ENCODE measurements at regions not wholly inside any gene's neighbourhood (a gene's known extent, or its start where the extent isn't known, plus 50 kb on each side); places are given as distances from the start of the nearest gene placed in this dataset.

DNA sequence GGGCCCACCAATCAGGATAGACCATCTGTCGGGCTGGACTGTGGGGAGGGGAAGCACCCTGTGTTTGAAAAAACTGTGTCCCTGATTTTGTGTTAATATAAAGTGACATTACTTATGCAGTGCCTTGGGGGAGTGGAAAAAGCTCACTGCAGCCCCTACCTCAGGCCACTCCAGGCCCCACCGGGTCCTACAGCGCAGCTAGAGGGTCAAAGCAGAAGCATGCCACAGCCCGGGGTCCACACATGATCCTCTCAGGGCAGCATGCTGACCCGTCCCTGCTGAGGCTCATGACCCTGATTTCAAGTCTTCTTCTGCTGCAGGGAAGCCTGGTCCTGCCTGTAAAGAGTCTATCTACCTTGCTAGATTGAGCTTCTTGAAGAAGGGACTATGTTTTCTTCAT, 133.0 kb upstream of the PLCB4 start:
- no peak overlapping the region for H3K4me3 ChIP-seq (ENCODE audit: low read depth, low read length)
- TF ChIP-seq MYC (IDR thresholded peaks at IDR 0.05; ENCODE audit: low read depth, low read length), result no peak
- TF ChIP-seq, protein P1, sequence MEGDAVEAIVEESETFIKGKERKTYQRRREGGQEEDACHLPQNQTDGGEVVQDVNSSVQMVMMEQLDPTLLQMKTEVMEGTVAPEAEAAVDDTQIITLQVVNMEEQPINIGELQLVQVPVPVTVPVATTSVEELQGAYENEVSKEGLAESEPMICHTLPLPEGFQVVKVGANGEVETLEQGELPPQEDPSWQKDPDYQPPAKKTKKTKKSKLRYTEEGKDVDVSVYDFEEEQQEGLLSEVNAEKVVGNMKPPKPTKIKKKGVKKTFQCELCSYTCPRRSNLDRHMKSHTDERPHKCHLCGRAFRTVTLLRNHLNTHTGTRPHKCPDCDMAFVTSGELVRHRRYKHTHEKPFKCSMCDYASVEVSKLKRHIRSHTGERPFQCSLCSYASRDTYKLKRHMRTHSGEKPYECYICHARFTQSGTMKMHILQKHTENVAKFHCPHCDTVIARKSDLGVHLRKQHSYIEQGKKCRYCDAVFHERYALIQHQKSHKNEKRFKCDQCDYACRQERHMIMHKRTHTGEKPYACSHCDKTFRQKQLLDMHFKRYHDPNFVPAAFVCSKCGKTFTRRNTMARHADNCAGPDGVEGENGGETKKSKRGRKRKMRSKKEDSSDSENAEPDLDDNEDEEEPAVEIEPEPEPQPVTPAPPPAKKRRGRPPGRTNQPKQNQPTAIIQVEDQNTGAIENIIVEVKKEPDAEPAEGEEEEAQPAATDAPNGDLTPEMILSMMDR (IDR thresholded peaks at IDR 0.05; ENCODE audit: low read depth, low read length), result no peak
- TF ChIP-seq POLR2A (IDR thresholded peaks at IDR 0.05; ENCODE audit: extremely low read depth, insufficient read length), result no peak
- TF ChIP-seq, protein P2, sequence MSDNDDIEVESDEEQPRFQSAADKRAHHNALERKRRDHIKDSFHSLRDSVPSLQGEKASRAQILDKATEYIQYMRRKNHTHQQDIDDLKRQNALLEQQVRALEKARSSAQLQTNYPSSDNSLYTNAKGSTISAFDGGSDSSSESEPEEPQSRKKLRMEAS (IDR thresholded peaks at IDR 0.05; ENCODE audit: low read depth, low read length), result no peak
- DNase-seq (ENCODE audit: low read depth), result no peak

DNA sequence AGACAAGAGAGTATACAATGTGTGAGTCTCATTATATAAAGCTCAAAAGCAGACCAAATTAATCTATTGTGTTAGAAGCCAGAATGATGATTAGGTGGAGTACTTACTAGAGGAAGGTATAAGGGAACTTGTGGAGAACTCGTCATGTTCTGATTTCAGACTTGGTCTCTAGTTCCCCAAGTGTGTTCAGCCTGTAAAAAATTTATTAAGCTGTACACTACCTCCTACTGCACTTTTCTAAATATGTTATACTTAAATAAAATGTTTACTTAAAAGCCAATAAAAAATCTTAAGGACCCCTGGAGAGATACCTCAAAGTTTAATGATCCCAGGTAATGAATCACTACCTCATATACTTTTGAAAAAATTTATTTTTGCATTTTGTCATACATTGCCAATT, 130.4 kb upstream of the PLCB4 start:
- no peak overlapping the region for H3K4me3 ChIP-seq (ENCODE audit: low read depth, low read length)
- TF ChIP-seq, protein P2 (IDR thresholded peaks at IDR 0.05; ENCODE audit: low read depth, low read length), result no peak
- TF ChIP-seq, protein P1 (IDR thresholded peaks at IDR 0.05; ENCODE audit: low read depth, low read length), result no peak
- TF ChIP-seq POLR2A (IDR thresholded peaks at IDR 0.05; ENCODE audit: extremely low read depth, insufficient read length), result no peak
- no peak for TF ChIP-seq MYC (IDR thresholded peaks at IDR 0.05; ENCODE audit: low read depth, low read length)
- DNase-seq (ENCODE audit: low read depth), result no peak

DNA sequence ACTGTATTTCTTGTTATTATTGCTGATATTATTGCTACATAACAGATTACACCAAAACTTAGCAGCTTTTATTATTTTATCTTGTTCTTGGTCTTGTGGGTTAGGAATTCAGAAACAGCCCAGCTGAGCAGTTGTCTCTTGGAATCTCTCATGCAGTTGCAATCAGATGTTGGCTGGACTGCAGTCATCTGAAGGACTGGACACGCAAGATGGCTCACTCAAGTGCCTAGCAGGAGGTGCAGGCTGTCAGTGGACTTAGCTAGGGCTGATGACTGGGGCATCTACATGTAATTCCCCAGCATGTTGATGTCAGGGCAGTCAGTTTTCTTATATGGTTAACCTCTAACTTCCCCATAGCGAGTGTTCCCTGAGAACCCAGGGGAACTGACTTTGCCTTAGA, 128.6 kb upstream of the PLCB4 start:
- DNase-seq (ENCODE audit: low read depth), result no peak
- no peak overlapping the region for H3K4me3 ChIP-seq (ENCODE audit: low read depth, low read length)
- TF ChIP-seq POLR2A (IDR thresholded peaks at IDR 0.05; ENCODE audit: extremely low read depth, insufficient read length) (no peak), MYC (IDR thresholded peaks at IDR 0.05; ENCODE audit: low read depth, low read length) (no peak)
- TF ChIP-seq, protein P1 (IDR thresholded peaks at IDR 0.05; ENCODE audit: low read depth, low read length), result no peak
- TF ChIP-seq, protein P2 (IDR thresholded peaks at IDR 0.05; ENCODE audit: low read depth, low read length), result no peak

DNA sequence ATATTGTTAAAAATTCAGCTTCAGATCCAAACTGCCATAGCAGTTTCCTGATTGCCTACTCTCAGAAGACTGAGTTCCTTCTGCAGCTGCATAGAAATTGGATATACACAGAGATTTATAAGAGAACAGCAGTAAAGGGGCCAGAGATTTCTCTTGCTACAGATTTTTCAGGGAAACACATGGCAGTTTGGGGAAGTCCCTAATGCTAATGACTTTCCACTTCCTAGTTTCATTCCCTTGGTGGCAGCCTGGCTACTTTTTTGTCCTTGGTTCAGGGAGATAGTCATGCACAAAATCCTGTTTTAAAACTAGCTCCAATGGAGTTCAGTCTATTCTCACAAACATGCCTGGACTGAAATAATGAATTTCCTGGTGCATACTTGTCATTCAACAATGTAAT, 125.3 kb upstream of the PLCB4 start:
- no peak for DNase-seq (ENCODE audit: low read depth)

DNA sequence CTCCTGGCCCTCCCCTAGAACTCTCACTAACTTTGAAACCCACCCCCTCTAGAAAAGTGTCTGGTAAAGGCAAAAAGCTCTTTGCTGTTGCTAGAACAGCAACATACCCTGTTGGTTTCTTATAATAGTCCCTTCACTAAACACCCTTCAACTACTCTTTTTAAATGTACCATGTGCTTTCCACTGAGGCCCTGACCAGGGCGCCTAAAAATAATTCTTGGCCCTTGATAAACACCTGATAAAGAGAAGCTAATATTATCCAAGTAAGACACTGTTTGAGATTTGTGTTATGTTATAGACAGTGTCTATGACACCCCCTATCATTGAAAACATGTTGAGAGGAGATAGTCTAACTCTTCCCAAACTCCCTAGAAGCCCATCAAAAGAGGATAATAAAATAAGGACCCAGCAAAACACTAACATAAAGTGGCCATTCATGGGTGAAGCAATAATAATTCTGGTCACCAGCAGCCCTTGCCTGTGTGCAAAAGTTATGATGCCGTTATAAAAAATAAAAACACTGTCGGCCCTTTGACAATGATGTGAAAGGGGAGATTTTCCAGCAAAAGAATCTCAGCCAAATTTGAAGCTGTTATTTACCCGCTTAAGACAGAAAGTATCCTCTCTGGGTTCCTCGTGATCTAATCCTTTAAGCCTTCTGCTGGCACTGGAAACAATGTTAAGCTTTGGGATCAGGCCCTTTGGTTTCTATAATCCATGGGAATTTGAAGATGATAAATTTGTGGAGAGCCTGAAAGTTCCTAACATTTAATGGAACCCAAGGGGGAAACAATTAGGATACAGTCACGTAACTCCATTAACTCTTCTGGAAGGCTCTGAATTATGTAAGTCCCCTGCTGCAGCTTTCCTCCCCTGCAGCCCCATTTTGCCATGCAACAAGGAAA, 122.6 kb upstream of the PLCB4 start:
- H3K4me3 ChIP-seq (ENCODE audit: low read depth, low read length), result no peak overlapping the region
- no peak for DNase-seq (ENCODE audit: low read depth)
- no peak for TF ChIP-seq POLR2A (IDR thresholded peaks at IDR 0.05; ENCODE audit: extremely low read depth, insufficient read length)
- TF ChIP-seq, protein P2 (IDR thresholded peaks at IDR 0.05; ENCODE audit: low read depth, low read length), result no peak
- TF ChIP-seq MYC (IDR thresholded peaks at IDR 0.05; ENCODE audit: low read depth, low read length), result no peak
- TF ChIP-seq, protein P1 (IDR thresholded peaks at IDR 0.05; ENCODE audit: low read depth, low read length), result no peak

More for the DNA sequence above, 125.3 kb upstream of the PLCB4 start:
- H3K4me3 ChIP-seq (ENCODE audit: low read depth, low read length), result no peak overlapping the region
- TF ChIP-seq MYC (IDR thresholded peaks at IDR 0.05; ENCODE audit: low read depth, low read length) (no peak), POLR2A (IDR thresholded peaks at IDR 0.05; ENCODE audit: extremely low read depth, insufficient read length) (no peak)
- TF ChIP-seq, protein P2 (IDR thresholded peaks at IDR 0.05; ENCODE audit: low read depth, low read length), result no peak
- TF ChIP-seq, protein P1 (IDR thresholded peaks at IDR 0.05; ENCODE audit: low read depth, low read length), result no peak
